Motor neuron (in vitro differentiated cells): ENCODE measurements at regions not wholly inside any gene's neighbourhood (a gene's known extent, or its start where the extent isn't known, plus 50 kb on each side); places are given as distances from the start of the nearest gene placed in this dataset.
"Not testable (repeated sequence)": the region's sequence is repeated elsewhere in the genome, so short reads cannot be mapped to it uniquely, and the experiment has no call there.

Source experiments
- ATAC-seq, 8 experiments: fragments of 200-7000 bp; cut with Tn5 transposase; replicated peaks in 6 of 8; 2 replicates each; pipeline ENCODE4 v1.8.0; 2021; ENCODE audit warnings: mild to moderate bottlenecking in 8 of 8, moderate library complexity in 8 of 8
- H3K27ac ChIP-seq, 2 donors: fragments of 250-450 bp; sonication (Bioruptor Pico); 2 replicates each; pipeline ENCODE4 v1.9.0; 2021; ENCODE audit warnings: antibody characterized with exemption in 2 of 2, mild to moderate bottlenecking in 2 of 2, moderate library complexity in 1 of 2
- H3K4me1 ChIP-seq, 2 donors: fragments of 250-450 bp; sonication (Bioruptor Pico); replicated peaks in 1 of 2; 2 replicates each; pipeline ENCODE4 v1.6.1; 2021; ENCODE audit warnings: antibody characterized with exemption in 2 of 2, mild to moderate bottlenecking in 2 of 2, moderate library complexity in 1 of 2
- H3K4me3 ChIP-seq, 5 donors: fragments of 250-450 bp; sonication (Bioruptor Pico); 2 replicates each; pipeline ENCODE4 v1.9.0; 2021; ENCODE audit warnings: antibody characterized with exemption in 5 of 5, mild to moderate bottlenecking in 5 of 5, moderate library complexity in 4 of 5
- WGBS, 10 experiments: fragments of 450-650 bp; shearing (Covaris generic); methylation state at CpG; one replicate each; pipeline ENCODE4 v1.0.0; 2022; 5-methylcytosine and 5-hydroxymethylcytosine counted together
- in situ Hi-C, 9 experiments: fragments of 400-800 bp; cut with MboI; loops; one replicate each; pipeline ENCODE4 v1.15.0; 2021; ENCODE audit warnings: low sequenced_read_pairs in 9 of 9, low pct_unique_long_range_greater_than_20kb in 2 of 9; ENCODE audit not compliant: unreplicated experiment in 9 of 9

DNA sequence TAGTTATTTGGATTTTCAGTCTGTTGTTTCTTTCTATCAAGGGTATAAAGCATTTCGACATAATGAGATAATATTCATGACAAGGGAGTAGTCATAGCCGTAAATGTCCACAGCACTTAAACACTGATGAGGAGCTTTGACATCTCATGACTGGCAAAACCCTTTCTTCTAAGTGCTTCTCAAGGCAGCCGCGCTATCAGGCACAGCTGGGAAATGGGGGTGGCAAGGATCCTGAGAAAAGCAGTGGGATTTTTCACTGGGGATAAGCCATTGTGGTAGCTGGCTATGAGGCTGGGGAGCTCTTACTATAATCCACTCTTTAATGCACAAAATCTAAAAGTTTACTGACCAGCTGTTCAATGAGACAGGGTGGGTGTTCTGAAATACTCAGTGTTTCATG, 493.2 kb upstream of the KLF6 start:
- Histone ChIP-seq H3K4me3 (no peak overlapping the region), H3K4me1 (peaks cover 0 to 7% of the 10 kb centered on the region in 2 donors), H3K27ac (no peak overlapping the region)
- ATAC-seq, result no peak
- in situ Hi-C loops, result no loop called here
- 67 to 100% (median 97%) methylated on average over 1 to 4 of the region's 4 CpGs; no CpG with 5 or more reads in 1 of the 10 experiments for WGBS, 10 experiments

DNA sequence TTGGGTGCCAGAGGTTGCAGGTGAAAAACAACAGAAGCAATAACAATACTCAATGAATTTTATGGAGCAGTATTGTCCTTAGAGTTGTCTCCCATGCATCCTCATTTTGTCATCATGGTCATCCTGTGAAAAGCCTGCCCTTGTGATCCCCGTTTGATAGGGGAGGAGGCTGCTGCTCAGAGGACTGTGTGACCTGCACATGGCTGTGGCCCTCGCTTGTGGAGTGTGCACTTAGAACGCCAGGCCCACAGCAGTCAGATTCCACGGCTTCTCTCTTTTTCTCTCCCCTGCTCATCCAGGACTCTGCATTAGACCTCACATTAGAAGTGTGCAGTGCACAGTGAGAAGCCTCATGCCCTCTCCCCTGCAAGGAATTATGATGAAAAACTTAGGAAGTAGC, 491.1 kb upstream of the KLF6 start:
- no peak overlapping the region for H3K4me3 ChIP-seq
- no peak for ATAC-seq
- WGBS, 10 experiments, result 90 to 100% (median 100%) methylated on average over 1 to 4 of the region's 4 CpGs; no CpG with 5 or more reads in 5 of the 10 experiments
- peaks cover 0 to 7% of the 10 kb centered on the region in 2 donors for H3K4me1 ChIP-seq
- in situ Hi-C loops, result no loop called here
- no peak overlapping the region for H3K27ac ChIP-seq

- H3K4me3 ChIP-seq, H3K27ac ChIP-seq, ATAC-seq, in situ Hi-C loops, H3K4me1 ChIP-seq: not testable (repeated sequence)
Measured at GRCh38 chr10:4274671-4275070, 489.7 kb upstream of the KLF6 start.

- no peak for ATAC-seq
- H3K27ac ChIP-seq, result no peak overlapping the region
- peaks cover 0 to 3% of the 10 kb centered on the region in 2 donors for H3K4me1 ChIP-seq
- WGBS, 10 experiments, result 57 to 100% (median 90%) methylated on average over 1 to 7 of the region's 7 CpGs
- H3K4me3 ChIP-seq, result no peak overlapping the region
- in situ Hi-C loops, result no loop called here
Measured at GRCh38 chr10:4271193-4271592, 486.2 kb upstream of the KLF6 start.

DNA sequence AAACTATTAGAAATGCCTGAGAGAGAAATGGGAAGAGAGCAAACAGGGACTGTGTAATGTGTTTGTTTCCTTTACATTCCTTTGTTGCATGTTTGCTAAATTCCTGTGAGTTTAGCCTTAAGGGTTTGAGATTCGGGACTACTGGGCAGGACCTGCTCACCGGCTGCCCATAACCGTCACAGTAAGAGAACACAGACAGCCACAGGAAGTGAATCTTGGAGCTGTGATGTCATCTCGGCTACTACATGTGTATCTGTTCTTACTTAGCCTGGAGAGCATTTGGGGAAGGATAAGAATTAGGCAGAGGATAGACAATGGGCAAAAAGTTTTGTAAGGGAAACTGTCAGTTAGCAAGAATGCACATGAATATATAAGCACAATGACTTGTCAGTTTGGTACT, 485.1 kb upstream of the KLF6 start:
- Histone ChIP-seq H3K4me3 (no peak overlapping the region), H3K27ac (no peak overlapping the region), H3K4me1 (peaks cover 0 to 3% of the 10 kb centered on the region in 2 donors)
- peak in 4 of 8 experiments; percentile 31 to 98 (median 88) for ATAC-seq
- 0 to 100% (median 17%) methylated on average over 2 to 4 of the region's 4 CpGs; no CpG with 5 or more reads in 5 of the 10 experiments for WGBS, 10 experiments
- in situ Hi-C loops, result no loop called here

GRCh38 chr10:4268490-4268889, 483.5 kb upstream of the KLF6 start:
- H3K4me1 ChIP-seq, in situ Hi-C loops, ATAC-seq, H3K4me3 ChIP-seq, H3K27ac ChIP-seq: not testable (repeated sequence)
- WGBS, 10 experiments, result 80 to 95% (median 83%) methylated on average over 1 to 5 of the region's 6 CpGs; no CpG with 5 or more reads in 3 of the 10 experiments

- ATAC-seq, result peak in 4 of 8 experiments; percentile 10 to 39 (median 20)
- in situ Hi-C loops, result no loop called here
- no peak overlapping the region for H3K27ac ChIP-seq
- WGBS, 10 experiments, result 24 to 100% (median 85%) methylated on average over 1 to 8 of the region's 8 CpGs
- no peak overlapping the region for H3K4me3 ChIP-seq
- H3K4me1 ChIP-seq, result peaks cover 0 to 3% of the 10 kb centered on the region in 2 donors
Measured at GRCh38 chr10:4267086-4267773, 482.2 kb upstream of the KLF6 start.

GRCh38 chr10:4266416-4267085, 481.5 kb upstream of the KLF6 start:
- H3K4me1 ChIP-seq, result peaks cover 0 to 3% of the 10 kb centered on the region in 2 donors
- no peak overlapping the region for H3K27ac ChIP-seq
- 31 to 100% (median 95%) methylated on average over 1 to 4 of the region's 4 CpGs; no CpG with 5 or more reads in 3 of the 10 experiments for WGBS, 10 experiments
- no peak overlapping the region for H3K4me3 ChIP-seq
- in situ Hi-C loops, result no loop called here
- ATAC-seq, result peak in 2 of 8 experiments; percentile 20 to 27

- Histone ChIP-seq H3K4me3 (no peak overlapping the region), H3K4me1 (peaks cover 0 to 3% of the 10 kb centered on the region in 2 donors), H3K27ac (no peak overlapping the region)
- no peak for ATAC-seq
- in situ Hi-C loops, result no loop called here
- WGBS, 10 experiments, result 60 to 100% (median 90%) methylated on average over 1 to 3 of the region's 3 CpGs; no CpG with 5 or more reads in 1 of the 10 experiments
Measured at GRCh38 chr10:4265964-4266363, 481.0 kb upstream of the KLF6 start.

- no peak overlapping the region for H3K4me3 ChIP-seq
- H3K4me1 ChIP-seq, result peaks cover 0 to 14% of the 10 kb centered on the region in 2 donors
- WGBS, 10 experiments, result 33 to 95% (median 79%) methylated on average over 1 to 5 of the region's 8 CpGs; no CpG with 5 or more reads in 2 of the 10 experiments
- H3K27ac ChIP-seq, result no peak overlapping the region
- peak in 2 of 8 experiments; percentile 55 to 58 for ATAC-seq
- in situ Hi-C loops, result no loop called here
Measured at GRCh38 chr10:4264209-4264865, 479.3 kb upstream of the KLF6 start.

- H3K4me1 ChIP-seq, result peaks cover 0 to 14% of the 10 kb centered on the region in 2 donors
- H3K27ac ChIP-seq, result no peak overlapping the region
- peak in 3 of 8 experiments; percentile 44 to 63 (median 61) for ATAC-seq
- in situ Hi-C loops, result no loop called here
- WGBS, 10 experiments, result 40 to 100% (median 70%) methylated on average over 1 to 3 of the region's 3 CpGs; no CpG with 5 or more reads in 5 of the 10 experiments
- H3K4me3 ChIP-seq, result no peak overlapping the region
Measured at GRCh38 chr10:4263601-4263921, 478.6 kb upstream of the KLF6 start.

DNA sequence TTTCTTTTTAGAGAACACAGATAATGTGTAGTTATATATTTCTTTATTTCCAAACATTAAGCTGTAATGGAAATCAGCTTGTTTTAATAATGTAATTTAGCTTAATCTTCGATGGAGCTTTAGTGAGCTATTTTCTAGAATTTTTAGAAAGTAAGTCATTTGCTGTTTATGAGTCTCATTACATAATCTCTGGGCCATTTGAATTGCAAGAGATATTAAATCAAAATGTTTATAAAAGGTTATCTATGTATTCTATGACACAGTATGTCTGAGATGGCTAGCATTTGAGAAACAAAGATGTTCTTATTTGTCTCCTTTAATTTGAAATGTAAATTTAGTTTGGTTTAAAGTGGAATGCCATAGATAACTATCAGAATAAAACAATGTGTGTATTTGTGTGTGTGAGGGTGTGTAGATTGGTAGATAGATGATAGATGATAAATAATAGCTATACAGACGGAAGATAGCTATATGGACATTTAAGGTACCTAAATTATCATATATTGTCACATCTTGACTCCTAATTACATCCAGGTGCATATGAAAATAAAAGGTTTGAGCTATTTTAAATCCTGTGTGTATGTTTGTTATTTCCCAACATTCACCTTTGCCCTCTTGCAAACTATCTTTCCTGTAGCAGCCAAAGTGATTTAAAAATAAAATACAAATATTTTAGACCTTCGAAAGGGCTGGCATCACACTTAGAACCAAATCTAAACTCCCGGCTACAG, 478.0 kb upstream of the KLF6 start:
- in situ Hi-C loops, result no loop called here
- Histone ChIP-seq H3K4me1 (peaks cover 0 to 14% of the 10 kb centered on the region in 2 donors), H3K4me3 (no peak overlapping the region), H3K27ac (no peak overlapping the region)
- peak in 2 of 8 experiments; percentile 32 to 50 for ATAC-seq
- 7 to 100% (median 77%) methylated on average over 1 to 4 of the region's 4 CpGs for WGBS, 10 experiments

DNA sequence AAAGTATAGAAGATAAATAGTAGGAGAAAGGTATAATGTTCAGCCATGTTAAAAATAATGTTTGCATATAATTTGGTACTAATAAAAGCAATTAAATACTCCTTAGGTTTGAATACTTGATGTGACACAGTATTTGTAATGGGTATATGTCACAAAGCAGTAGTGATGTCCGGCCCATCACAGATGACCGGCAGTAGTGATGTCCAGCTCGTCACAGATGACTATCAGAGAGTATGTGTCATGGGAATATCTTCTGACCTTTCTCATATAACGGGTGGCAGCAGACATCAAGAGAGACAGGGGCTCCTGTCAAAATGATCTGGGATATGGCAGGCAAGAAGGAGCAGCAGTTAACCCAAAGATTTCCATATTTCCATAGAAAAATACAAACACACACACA, 477.4 kb upstream of the KLF6 start:
- H3K27ac ChIP-seq, result no peak overlapping the region
- ATAC-seq, result no peak
- 57 to 100% (median 93%) methylated on average over 1 to 4 of the region's 4 CpGs; no CpG with 5 or more reads in 1 of the 10 experiments for WGBS, 10 experiments
- H3K4me1 ChIP-seq, result peaks cover 0 to 14% of the 10 kb centered on the region in 2 donors
- in situ Hi-C loops, result no loop called here
- H3K4me3 ChIP-seq, result no peak overlapping the region
